GM18517 (cell line): ENCODE measurements at regions not wholly inside any gene's neighbourhood (a gene's known extent, or its start where the extent isn't known, plus 50 kb on each side); places are given as distances from the start of the nearest gene placed in this dataset.

ENCODE experiments used
- ATAC-seq: cut with Tn5 transposase; IDR thresholded peaks from one replicate; pipeline ENCODE4 v1.9.1; 2021; ENCODE audit warnings: mild to moderate bottlenecking, moderate library complexity; ENCODE audit not compliant: unreplicated experiment

DNA sequence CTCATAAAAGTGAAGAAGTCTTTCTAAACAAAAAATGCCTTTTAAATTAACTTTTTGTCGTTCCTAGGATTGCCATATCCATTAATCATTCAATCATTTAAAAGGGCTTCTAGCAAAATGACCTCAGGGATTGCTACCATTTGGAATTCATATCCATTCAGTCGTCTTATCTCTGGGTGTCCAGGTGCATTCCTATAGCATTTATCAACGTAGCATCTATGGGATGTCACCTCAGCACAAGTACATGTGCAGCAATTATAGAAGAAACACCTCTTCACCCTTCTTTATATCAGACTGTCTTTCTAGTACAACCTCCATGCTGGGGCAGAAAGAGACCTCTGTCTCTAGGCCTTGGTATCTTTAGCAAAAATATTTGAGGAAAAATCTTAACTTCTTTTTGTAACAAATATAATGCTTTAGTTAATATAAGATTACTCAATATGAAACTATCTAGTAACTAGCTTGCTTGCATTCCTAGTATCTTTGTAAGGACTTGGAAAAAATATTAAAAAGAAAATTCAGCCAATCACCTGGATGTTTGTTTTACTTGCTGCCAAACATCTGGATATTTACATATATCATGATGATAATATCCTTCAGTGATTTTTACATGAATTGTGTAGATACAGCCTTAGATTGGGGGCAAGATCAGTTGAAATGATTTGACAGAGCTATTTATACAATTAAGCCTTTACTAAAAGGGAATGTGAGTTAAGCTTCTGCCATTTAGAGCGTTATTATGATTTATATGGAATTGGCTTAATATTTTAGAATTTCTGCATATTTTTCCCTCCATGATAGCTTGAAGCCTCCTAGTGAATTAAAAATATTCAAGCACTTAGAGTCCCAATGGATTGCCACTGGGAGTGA is 356.8 kb downstream of the HDGFL1 start:
- ATAC-seq, result no peak

DNA sequence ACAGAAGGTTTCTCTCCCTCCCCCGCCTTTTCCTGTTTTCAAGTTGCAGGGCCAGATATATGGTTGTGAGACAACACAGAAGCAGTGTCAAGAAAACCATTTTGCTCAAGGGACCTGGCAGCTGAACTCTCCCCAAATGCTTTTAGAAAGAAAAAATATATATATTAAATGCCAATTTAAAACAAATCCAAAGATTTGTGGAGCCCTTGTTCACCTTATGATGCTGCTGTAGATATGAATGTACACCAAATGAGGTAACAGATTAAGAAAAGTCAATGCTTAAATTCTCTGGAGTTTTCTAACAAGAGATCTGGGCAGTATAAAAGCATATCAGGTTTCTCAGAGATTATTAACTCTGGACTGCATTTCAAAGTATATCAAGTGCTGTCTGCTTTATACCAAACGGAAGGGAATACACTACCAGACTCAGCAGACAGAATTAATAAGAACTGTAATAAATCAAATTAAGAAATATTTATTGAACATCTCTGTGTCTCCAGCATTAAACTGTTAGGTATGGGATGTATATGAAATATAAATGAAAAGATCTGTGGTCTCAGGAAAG is 357.5 kb downstream of the HDGFL1 start:
- ATAC-seq, result no peak

DNA sequence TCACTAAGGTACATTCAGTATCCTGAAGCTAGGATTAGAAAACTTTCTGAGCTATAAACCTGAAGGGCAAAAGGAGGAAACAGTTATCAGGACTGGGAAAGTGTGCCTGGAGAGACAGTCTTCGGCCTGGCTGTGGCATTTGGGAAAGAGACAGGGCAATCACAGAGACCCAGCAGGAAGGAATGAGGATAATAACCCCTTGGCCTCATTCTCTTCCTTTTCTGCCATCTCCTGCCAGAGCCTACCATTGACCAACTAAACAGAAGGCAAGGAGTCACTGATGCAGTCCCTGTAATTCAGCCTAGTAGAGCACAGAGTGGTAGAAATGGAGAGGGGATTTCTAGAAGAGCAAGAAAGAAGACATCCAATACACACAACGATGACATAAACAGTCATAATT is 359.4 kb downstream of the HDGFL1 start:
- no peak for ATAC-seq

DNA sequence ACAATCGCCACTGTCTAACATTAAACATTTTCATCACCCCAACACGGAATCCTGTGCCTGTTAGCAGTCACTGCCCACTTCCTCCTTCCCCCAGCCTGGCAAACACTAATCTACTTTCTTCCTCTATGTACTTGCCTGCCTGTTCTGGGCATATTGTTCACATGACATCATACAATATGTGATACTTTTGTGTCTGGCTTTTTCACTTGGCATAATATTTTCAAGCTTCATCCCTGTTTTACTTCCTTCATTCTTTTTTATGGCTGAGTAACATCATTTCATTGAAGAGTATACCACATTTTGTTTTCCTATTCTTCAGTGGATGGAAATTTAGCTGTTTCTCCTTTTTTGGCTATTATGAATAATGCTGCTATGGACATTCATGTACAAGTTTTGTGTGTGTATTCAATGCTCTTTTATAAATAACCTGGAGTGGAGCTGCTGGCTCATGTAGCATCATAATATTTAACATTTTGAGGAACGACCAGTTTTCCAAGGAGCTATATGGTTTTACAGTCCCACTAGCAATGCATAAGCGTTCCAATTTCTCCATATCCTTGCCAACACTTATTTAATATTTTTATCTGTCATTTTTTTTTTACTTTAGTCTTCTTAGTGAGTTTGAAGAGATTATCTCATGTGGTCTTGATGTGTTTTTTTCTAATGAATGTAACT is 360.1 kb downstream of the HDGFL1 start:
- ATAC-seq, result no peak

DNA sequence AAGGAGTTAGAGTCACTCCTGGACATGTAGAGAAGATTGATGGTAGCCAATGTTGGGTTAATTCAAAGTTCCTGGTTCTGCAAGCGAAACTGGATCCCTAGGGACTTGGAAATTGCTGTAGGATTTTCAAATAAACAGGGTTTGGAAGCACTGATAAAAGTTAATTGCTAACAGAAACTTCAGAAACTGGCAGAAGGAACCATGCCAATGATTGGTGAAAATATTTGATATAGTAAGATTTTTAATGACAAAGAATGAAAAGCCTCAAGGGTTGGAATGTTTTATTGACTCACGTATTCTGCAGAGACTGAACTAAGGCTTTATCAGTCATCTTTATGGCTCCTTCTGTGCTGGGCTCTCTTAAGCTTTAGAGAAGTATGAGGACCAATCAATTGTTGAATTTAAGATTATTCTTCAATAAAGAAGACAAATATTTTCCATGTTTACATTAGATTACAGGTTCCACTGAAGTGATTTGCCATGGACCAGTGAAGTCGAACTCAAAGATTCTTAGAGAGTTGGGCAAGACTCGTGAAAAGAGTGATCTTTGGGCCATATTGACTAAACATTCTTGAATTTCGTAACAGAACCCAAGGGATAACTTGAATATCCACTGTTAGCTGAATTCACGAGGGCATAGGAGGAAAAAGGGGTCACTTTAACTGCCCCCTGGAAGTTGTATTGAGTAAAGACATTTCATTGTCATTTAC is 371.4 kb downstream of the HDGFL1 start:
- no peak for ATAC-seq

DNA sequence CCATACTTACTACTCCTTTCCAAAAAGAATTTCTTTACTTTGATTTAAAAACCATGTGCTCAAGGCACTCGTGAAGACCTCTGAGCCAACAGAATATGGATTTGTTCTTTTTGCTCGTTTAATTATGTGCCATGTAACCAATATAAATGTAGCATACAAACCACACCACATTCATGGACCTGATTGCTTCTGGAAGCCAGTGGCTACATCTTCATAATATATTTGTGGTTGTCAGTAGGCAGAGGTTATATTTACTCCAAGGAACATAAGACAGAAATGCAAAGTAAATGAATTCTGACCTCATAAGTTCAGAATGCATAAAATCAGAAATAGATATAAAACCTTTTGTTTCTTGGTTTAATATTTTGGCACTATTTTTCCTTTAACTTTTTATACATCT is 373.0 kb downstream of the HDGFL1 start:
- no peak for ATAC-seq

DNA sequence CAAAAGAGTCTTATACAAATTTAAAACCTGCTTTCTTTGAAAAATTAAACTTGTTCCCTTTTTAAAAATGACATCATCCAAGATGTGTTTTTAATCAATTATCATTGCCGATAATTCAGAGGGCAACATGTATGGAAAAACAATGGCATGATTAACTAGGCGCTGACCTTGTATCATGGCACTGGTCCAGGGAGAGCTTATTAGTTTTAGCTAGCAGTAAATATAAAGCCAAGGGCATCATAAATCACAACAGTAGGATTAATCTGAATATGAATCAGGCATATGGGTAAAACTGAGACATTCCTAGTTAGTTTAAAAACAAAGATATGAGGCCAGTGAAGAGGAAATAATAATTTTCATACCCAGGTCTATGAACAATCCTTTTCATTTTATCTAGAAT is 374.0 kb downstream of the HDGFL1 start:
- ATAC-seq, result no peak

DNA sequence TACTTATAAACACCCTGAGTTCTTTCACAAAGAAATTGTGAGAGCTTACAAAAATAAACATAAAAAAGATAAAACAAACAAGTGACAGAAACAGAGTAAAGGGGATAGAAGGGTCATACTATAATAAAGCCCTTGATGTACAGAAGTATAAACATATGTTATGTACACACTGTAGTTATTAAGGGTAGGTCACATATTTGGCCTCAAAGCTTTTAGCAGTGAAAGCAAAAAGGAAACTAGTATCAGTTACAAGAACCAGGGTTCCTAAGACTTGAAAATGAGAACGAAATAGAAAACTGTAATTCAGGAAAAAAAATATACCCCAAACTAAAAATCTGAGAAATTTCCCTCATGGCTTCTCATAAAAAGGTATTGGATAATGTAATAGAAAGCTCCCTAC is 380.6 kb downstream of the HDGFL1 start:
- no peak for ATAC-seq

DNA sequence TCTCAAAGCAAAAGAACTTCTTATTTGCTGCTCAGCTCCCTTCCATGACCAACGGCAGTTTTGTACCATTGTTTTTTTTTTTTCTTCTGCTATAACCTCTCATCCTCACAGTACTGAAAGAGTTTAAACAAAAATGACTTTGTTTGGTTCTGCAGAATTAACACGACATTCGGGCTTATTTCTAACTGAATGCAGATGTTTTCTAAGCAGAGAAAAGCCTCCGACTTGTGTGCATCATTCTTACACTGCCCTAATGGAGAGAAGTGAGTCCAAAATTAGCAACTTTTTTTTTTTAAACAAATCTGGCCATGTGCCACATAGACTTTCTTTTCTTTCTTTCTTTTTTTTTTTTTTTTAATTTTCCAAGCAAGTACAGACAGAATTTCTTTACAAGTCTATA is 382.7 kb downstream of the HDGFL1 start:
- no peak for ATAC-seq

DNA sequence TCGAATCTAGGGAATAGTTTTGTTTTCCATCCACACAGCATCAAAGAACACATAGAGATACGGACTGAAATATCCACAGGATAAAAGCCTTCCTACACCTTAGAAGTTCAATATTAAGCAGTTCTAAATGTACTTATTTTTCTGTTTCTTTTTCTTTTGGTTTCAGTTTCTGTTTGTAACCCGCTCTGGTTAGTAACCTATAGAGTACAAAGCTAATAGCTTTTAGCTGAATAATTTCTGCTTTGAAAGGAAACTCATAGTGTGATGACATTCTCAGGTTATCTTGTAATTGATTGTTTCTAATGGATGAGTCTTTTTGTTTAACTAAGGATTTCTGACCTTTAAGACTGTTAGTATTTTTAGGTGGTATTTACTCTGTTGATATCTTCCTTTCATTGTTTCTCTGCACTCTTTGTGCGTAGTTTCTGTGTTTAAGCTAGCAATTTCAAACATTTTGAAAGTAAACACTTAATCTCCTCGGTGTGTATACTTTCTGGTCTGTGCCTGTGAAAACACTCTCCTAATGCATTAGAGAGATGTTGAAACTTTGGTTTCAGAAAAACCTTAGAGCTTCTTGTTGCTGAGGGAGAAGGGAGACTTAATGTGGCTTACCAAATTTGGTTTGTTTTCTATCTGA is 385.5 kb downstream of the HDGFL1 start:
- peak; percentile 86 for ATAC-seq

DNA sequence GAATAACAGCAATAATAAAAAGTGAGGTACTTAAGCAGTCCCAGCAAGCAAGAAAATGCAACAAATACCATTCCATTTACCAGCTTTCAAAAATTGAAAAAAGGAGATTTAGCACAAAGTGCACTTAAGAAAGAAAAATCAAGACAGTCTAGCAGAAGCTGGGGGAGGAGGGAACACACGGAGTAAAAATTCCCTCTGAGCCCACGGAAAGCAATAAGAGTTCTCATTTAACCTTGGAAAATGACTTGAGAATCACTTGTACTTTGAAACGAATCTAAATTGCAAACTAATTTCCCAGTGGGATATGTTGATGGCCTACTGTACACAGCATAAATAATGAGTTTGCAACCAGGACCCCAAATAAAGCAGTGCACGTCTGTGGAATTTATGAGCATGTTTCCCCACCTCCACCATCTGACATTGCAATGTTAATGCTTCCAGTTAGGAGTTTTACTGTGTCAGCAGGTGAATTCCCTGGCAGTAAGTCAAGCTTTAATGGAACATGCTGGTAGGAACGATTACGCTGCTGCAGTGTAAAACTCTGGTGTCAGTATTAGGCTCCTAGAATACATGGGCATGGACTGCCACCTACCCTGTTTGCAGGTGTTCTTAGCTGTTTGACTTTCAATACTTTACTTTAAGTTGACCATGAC is 386.8 kb downstream of the HDGFL1 start:
- ATAC-seq, result no peak

DNA sequence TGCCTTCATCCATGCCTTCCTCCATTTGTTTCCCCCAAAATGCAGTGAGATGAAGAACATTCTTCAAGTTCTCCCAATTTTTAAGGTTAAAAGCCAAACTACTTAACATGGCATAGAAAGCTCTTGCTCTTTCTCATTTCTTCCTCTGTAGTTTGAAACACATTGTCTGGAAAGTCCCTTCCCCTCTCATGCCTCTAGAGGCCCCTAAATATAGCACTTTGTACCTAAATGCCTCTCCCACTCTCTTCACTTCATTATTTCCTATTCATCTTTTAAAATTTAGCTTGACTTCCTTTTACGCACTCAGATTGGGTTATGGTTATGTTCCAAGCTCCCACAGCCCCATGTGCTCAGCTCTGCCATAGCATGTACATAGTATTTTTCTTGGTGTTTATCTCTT is 389.3 kb downstream of the HDGFL1 start:
- ATAC-seq, result no peak

DNA sequence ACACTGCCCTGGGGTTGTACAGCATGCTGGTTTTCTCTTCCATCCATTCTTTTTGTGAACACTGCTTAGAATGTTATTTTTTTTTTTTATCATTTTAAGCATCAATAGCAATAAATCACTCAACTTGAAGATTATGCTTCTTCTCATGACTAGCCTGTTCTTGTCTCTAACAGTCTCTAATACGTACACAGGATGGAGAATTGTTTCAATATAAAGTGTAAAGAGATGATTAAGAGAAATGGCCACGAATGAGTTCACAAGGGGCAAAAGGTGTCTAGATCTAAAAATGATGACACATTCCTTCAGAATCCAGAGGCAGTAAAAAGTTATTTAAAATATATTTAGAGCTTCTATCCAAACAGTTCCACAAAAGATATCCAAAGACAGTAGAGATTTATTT is 390.2 kb downstream of the HDGFL1 start:
- ATAC-seq, result no peak

DNA sequence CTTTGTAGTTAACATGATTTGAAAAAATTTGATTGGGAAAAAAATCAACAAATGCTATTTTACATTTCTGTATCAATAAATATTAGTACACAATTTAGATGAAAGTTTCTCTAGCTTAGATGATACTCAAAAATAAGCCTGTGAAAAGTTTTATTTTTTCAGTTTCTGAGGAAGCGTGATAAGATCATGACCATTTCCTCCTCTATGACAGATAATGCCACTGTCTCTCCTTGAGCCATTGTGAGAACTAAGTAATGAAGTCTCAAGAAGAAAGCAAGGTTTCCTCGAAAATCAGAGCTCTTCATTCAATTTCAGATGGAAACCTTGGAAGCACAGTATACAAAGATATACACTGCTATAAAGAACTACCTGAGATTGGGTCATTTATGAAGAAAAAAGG is 395.0 kb downstream of the HDGFL1 start:
- no peak for ATAC-seq

DNA sequence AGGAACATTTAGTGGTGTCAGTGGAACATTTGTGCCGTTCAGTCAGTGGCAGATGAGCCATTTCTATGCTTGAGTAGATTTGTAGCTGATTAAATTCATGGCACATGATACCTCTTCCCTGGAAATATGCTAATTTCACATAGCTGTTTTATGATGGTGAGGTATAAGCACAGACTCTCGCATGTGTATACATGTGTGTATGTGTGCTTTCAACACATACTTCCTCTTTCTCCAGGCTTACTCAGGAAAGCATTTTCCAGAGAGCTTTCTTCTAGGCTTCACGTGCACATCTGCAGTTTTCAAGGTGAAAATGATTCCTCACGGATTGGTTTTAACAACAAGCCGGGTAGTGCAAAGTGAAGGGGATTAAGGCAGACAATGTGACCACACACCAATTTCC is 396.5 kb downstream of the HDGFL1 start:
- no peak for ATAC-seq

DNA sequence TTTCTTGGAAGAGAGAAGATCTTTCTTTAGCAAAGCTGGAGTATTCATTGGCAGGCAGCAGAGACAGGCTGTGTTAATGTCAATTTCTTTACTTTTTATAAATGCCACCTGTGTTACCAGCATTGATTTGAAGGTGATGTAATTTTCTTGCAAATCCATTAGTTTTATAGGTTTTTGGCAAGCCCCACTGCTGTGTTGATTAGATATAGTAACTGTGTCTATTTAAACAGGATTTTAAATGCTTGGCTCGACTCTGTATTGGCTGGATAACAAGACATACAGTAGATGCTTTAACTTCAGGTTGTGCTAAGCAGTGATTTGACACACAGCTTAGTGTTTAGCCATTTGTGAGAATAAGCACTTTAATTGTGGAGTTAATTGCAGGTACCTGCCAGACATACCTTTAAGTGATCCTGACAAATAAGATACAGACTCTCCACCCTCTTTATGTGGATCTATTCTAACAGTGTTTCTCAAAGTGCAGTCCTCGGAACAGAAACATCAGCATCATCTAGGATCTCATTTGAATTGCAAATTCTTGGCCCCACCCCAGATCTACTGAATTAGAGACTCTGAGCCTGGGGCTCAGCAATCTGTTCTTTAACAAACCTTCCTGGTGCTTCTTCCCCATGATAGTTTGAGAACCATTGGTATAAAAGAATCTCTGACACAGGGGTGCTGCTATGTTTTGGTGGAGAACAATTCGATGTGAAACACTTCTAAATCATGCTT is 397.5 kb downstream of the HDGFL1 start:
- no peak for ATAC-seq

DNA sequence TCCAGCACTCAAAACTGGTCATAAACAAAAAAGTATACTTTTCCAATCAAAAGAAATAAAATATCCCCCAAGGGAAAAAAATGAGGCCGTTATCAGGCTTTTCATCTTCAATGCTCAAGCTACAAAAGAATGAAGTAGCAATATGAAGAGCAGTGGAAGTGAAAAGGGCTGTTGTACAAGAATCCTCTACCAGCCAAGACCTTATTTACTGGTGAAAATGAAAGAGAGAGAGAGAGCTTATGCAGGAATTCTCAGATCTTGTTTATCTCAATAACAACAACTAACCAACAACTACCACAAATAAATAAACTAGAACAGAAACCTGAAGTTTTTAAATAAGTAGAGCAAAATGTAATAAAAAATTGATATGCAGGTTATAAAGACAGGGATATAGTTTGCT is 400.6 kb downstream of the HDGFL1 start:
- ATAC-seq, result no peak

DNA sequence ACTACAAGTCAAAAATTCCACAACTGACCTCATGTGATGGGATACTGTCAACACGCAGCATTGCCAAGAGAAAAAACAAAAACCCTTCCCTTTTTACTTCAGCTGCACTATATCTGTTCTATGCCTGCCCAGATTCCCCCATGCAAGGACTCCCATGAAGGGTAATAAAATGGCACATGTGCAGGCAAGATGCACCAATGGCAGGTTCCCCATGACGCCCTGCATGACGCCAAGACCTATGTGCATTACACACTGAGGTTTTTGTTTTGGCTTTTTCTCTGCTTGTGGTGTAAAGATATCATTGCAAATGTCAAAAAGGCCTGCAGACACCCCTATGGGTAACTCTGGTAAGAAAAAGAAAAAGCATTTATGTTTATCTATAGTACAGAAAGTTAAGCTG is 403.4 kb downstream of the HDGFL1 start:
- no peak for ATAC-seq

DNA sequence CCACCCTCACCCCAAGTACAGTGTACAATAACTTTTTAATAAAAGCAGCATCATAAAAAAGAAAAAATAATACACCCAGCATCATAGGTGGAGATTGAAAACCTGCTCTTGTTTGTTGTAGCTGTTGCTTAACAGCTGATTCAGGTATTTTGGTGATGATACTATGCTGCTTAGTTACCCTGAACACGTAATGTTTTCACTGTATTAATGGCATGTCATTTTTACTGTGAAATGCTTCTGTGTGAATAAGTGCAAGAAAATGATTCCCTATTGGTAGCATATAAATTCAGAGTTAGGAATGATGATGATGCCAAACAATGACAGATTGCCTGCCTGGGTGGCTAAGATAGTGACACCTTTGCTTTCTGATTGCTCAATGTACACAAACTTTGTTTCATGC is 405.7 kb downstream of the HDGFL1 start:
- no peak for ATAC-seq

DNA sequence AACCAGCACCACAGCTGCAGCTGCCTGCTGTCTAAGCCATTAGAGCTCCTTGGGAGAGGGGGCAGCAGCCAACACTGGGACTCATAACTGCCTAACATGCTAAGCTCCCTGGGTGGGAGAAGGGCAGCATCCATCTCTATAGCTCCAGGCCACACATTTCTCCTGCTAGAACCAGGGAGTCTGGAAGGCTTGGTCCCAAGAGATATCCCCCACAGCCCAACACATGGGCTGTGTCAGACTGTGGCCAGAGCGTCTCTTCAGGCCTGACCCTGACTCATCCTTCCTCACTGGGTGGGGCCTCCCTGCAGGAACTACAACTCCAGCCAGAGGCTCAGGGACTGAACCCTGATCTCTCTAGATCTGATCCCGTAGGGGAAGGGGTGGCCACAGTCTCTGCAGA is 411.1 kb downstream of the HDGFL1 start:
- ATAC-seq, result no peak
